B cell (primary cell): ENCODE measurements at regions not wholly inside any gene's neighbourhood (a gene's known extent, or its start where the extent isn't known, plus 50 kb on each side); places are given as distances from the start of the nearest gene placed in this dataset.

ENCODE experiments used
- ATAC-seq: fragments of 200-7000 bp; cut with Tn5 transposase; one replicate; pipeline ENCODE4 v1.10.0; 2021; ENCODE audit warnings: low read depth, mild to moderate bottlenecking, moderate number of reproducible peaks, moderate library complexity
- CTCF ChIA-PET: fragments of 350-600 bp; sonication (Branson Sonifier 250); formaldehyde crosslinking; loops from one replicate; lab custom pipeline; 2021; ENCODE audit warnings: antibody characterized with exemption, inconsistent platforms; lab: Charles Lee
- POLR2A ChIA-PET: fragments of 350-600 bp; sonication (Branson Sonifier 250); formaldehyde crosslinking; loops from one replicate; lab custom pipeline; 2021; ENCODE audit warnings: antibody characterized with exemption; lab: Charles Lee
- DNase-seq: peaks from one replicate; pipeline ENCODE4 v3.0.0; 2013
- H2AFZ ChIP-seq: 2 replicates; pipeline ENCODE4 v1.6.1; 2012; ENCODE audit warnings: mild to moderate bottlenecking, low read depth, low read length; ENCODE audit not compliant: insufficient read depth, poor library complexity, severe bottlenecking
- H3K27ac ChIP-seq, 2 donors: 1 replicate in 1 of 2; 2 replicates in 1 of 2; pipeline ENCODE4 v1.5.1; 2012 to 2013; ENCODE audit warnings: low read length in 2 of 2, mild to moderate bottlenecking in 2 of 2, moderate library complexity in 1 of 2
- H3K27me3 ChIP-seq, 4 experiments: fragments of 200-600 bp in 1 of 4; sonication (generic) in 1 of 4; replicated peaks in 1 of 4; 1 replicate in 2 of 4; 2 replicates in 2 of 4; pipeline versions ENCODE4 v1.6.1 to v1.7.0; 2013 to 2016; ENCODE audit warnings: low read length in 3 of 4, mild to moderate bottlenecking in 2 of 4, mixed read lengths in 1 of 4, moderate library complexity in 1 of 4; ENCODE audit not compliant: insufficient read depth in 4 of 4, control insufficient read depth in 3 of 4; ENCODE audit errors: control extremely low read depth in 1 of 4
- H3K36me3 ChIP-seq, 2 experiments: replicated peaks in 1 of 2; 1 replicate in 1 of 2; 2 replicates in 1 of 2; pipeline versions ENCODE4 v1.6.1 to v1.7.1; 2013; ENCODE audit warnings: low read length in 1 of 2; ENCODE audit not compliant: insufficient read depth in 2 of 2, control insufficient read depth in 1 of 2; ENCODE audit errors: control extremely low read depth in 1 of 2, extremely low read depth in 1 of 2
- H3K4me1 ChIP-seq, 2 donors: fragments of 200-600 bp in 1 of 2; sonication (generic) in 1 of 2; 1 replicate in 1 of 2; 2 replicates in 1 of 2; pipeline versions ENCODE4 v1.5.1 to v1.6.1; 2013 to 2017; ENCODE audit warnings: low read length in 2 of 2; ENCODE audit not compliant: control insufficient read depth in 2 of 2, insufficient read depth in 2 of 2
- H3K4me2 ChIP-seq: replicated peaks from 2 replicates; pipeline ENCODE3; 2012; ENCODE audit warnings: mild to moderate bottlenecking, low read depth, low read length; ENCODE audit not compliant: poor library complexity, severe bottlenecking
- H3K4me3 ChIP-seq, 5 experiments: fragments of 200-600 bp in 1 of 5; sonication (generic) in 1 of 5; 1 replicate in 3 of 5; 2 replicates in 2 of 5; pipeline versions ENCODE4 v1.5.1 to v1.7.0; 2011 to 2016; ENCODE audit warnings: low read length in 4 of 5, mild to moderate bottlenecking in 4 of 5, low read depth in 2 of 5, control low read depth in 1 of 5, moderate library complexity in 1 of 5; ENCODE audit not compliant: insufficient read depth in 1 of 5; ENCODE audit errors: control extremely low read depth in 1 of 5, extremely low read depth in 1 of 5
- H3K79me2 ChIP-seq: fragments of 200-600 bp; sonication (generic); one replicate; pipeline ENCODE4 v1.6.0; 2016; ENCODE audit warnings: low read length; ENCODE audit not compliant: control insufficient read depth, insufficient read depth
- H3K9ac ChIP-seq: fragments of 200-600 bp; sonication (generic); 2 replicates; pipeline ENCODE4 v1.6.1; 2017; ENCODE audit warnings: mild to moderate bottlenecking, low read length, moderate library complexity
- H3K9me3 ChIP-seq, 3 donors: one replicate each; pipeline versions ENCODE4 v1.6.1 to v1.7.1; 2013; ENCODE audit warnings: low read length in 2 of 3; ENCODE audit not compliant: control insufficient read depth in 2 of 3, insufficient read depth in 1 of 3; ENCODE audit errors: control extremely low read depth in 1 of 3
- H4K20me1 ChIP-seq: 2 replicates; pipeline ENCODE4 v1.6.0; 2012; ENCODE audit warnings: mild to moderate bottlenecking, low read length; ENCODE audit not compliant: insufficient read depth, control insufficient read depth, poor library complexity, severe bottlenecking
- H3K27ac Mint-ChIP-seq: one replicate; pipeline ENCODE4 v1.8.0; 2021; ENCODE audit warnings: mixed read lengths
- H3K27me3 Mint-ChIP-seq: one replicate; pipeline ENCODE4 v1.8.0; 2021; ENCODE audit warnings: mixed read lengths
- H3K4me1 Mint-ChIP-seq: one replicate; pipeline ENCODE4 v1.8.0; 2021; ENCODE audit warnings: mixed read lengths
- H3K4me3 Mint-ChIP-seq: one replicate; pipeline ENCODE4 v1.8.0; 2021; ENCODE audit warnings: mixed read lengths
- H3K9me3 Mint-ChIP-seq: one replicate; pipeline ENCODE4 v1.8.0; 2022; ENCODE audit warnings: mixed read lengths; ENCODE audit not compliant: insufficient read depth
- CTCF ChIP-seq: fragments of 200-600 bp; IDR thresholded peaks from one replicate; pipeline ENCODE4 v1.8.0; 2022; ENCODE audit warnings: antibody characterized with exemption, mild to moderate bottlenecking
- EZH2 ChIP-seq: IDR thresholded peaks from 2 replicates; pipeline ENCODE4 v1.6.1; 2012; ENCODE audit warnings: borderline replicate concordance, low read depth, mild to moderate bottlenecking, moderate library complexity, low read length; ENCODE audit not compliant: insufficient read depth, poor library complexity, severe bottlenecking
- WGBS: methylation state at CpG from one replicate; pipeline ENCODE4 v1.1.5; 2013; ENCODE audit warnings: missing lambda C conversion rate; ENCODE audit not compliant: insufficient coverage; 5-methylcytosine and 5-hydroxymethylcytosine counted together
- intact Hi-C: fragments of 100-400 bp; cut with micrococcal nuclease; formaldehyde crosslinking; loops from one replicate; pipeline ENCODE4 v1.10.0; 2022

GRCh38 chr9:30196941-30197340 lies 2187.5 kb upstream of the ACO1 start:
- no peaks in the 10 kb centered on the region for H3K4me1 Mint-ChIP-seq
- Histone ChIP-seq H2AFZ (no peak overlapping the region), H3K27ac (no peak overlapping the region), H4K20me1 (no peaks in the 10 kb centered on the region), H3K9ac (no peak overlapping the region), H3K4me3 (no peak overlapping the region), H3K4me2 (no peak overlapping the region), H3K4me1 (no peaks in the 10 kb centered on the region), H3K36me3 (no peaks in the 10 kb centered on the region), H3K79me2 (no peaks in the 10 kb centered on the region), H3K27me3 (no peaks in the 10 kb centered on the region), H3K9me3 (peaks cover 0 to 23% (median 6%) of the 10 kb centered on the region in 3 donors)
- peaks cover 15% of the 10 kb centered on the region for H3K9me3 Mint-ChIP-seq
- intact Hi-C loops, result no loop called here
- no CpG with 5 or more reads among the region's 1 CpG for WGBS
- no peaks in the 10 kb centered on the region for H3K27me3 Mint-ChIP-seq
- H3K4me3 Mint-ChIP-seq, result no peak overlapping the region
- TF ChIP-seq CTCF (no peak), EZH2 (no peak)
- ChIA-PET CTCF (no interaction called here), POLR2A (no interaction called here)
- DNase-seq, result no peak
- ATAC-seq, result no peak
- H3K27ac Mint-ChIP-seq, result no peak overlapping the region

- Histone ChIP-seq H3K27me3 (no peaks in the 10 kb centered on the region), H3K79me2 (no peaks in the 10 kb centered on the region), H3K4me3 (no peak overlapping the region), H3K4me1 (no peaks in the 10 kb centered on the region), H3K9ac (no peak overlapping the region), H2AFZ (no peak overlapping the region), H3K4me2 (no peak overlapping the region), H4K20me1 (no peaks in the 10 kb centered on the region), H3K27ac (no peak overlapping the region), H3K9me3 (peaks cover 0 to 23% (median 6%) of the 10 kb centered on the region in 3 donors), H3K36me3 (no peaks in the 10 kb centered on the region)
- no peaks in the 10 kb centered on the region for H3K4me1 Mint-ChIP-seq
- no peak overlapping the region for H3K4me3 Mint-ChIP-seq
- H3K27ac Mint-ChIP-seq, result no peak overlapping the region
- intact Hi-C loops, result no loop called here
- no peaks in the 10 kb centered on the region for H3K27me3 Mint-ChIP-seq
- TF ChIP-seq CTCF, result no peak
- TF ChIP-seq EZH2, result no peak
- ChIA-PET CTCF (no interaction called here), POLR2A (no interaction called here)
- DNase-seq (no peak), ATAC-seq (no peak)
- peaks cover 15% of the 10 kb centered on the region for H3K9me3 Mint-ChIP-seq
Observed at GRCh38 chr9:30197453-30197852, 2187.0 kb upstream of the ACO1 start.
